ENCODE measurements at regions not wholly inside any gene's neighbourhood (a gene's known extent, or its start where the extent isn't known, plus 50 kb on each side); places are given as distances from the start of the nearest gene placed in this dataset.

- Histone ChIP-seq H3K79me1 (ENCODE audit: insufficient read depth, low read depth, low read length, poor library complexity, severe bottlenecking) (no peaks in the 10 kb centered on the region), H3K9me3 (ENCODE audit: control insufficient read depth, low read depth, low read length) (peaks cover 10% of the 10 kb centered on the region), H3K23ac (ENCODE audit: insufficient read length, low read depth, low read length) (no peak overlapping the region), H3K56ac (ENCODE audit: insufficient read length, low read depth, low read length) (no peak overlapping the region), H3K4ac (ENCODE audit: low read depth, low read length) (no peak overlapping the region), H3K23me2 (ENCODE audit: insufficient read length, low read depth, low read length, poor library complexity, severe bottlenecking) (no peaks in the 10 kb centered on the region), H4K5ac (ENCODE audit: insufficient read length, low read depth, low read length) (no peak overlapping the region), H3T11ph (ENCODE audit: low read length) (no peak overlapping the region), H3K14ac (ENCODE audit: insufficient read depth, low read length) (no peak overlapping the region), H2BK15ac (ENCODE audit: low read depth, low read length) (no peak overlapping the region), H3K4me1 (ENCODE audit: insufficient read depth, low read length) (no peaks in the 10 kb centered on the region), H2BK5ac (ENCODE audit: insufficient read length, low read length) (no peak overlapping the region), H2BK12ac (ENCODE audit: insufficient read length, low read depth, low read length) (no peak overlapping the region), H3K4me2 (ENCODE audit: insufficient read depth, insufficient read length, low read length) (no peak overlapping the region), H2BK20ac (ENCODE audit: low read depth, low read length, poor library complexity, severe bottlenecking) (no peak overlapping the region), H3K79me2 (ENCODE audit: insufficient read depth, low read length) (no peaks in the 10 kb centered on the region), H2AFZ (ENCODE audit: low read length) (no peak overlapping the region), H3K18ac (ENCODE audit: insufficient read length, low read depth, low read length) (no peak overlapping the region), H4K91ac (ENCODE audit: insufficient read length, low read depth, low read length) (no peak overlapping the region), H4K8ac (replicated peaks; ENCODE audit: insufficient read length, low read depth, low read length) (no peak overlapping the region), H3K9ac (ENCODE audit: extremely low read depth, insufficient read length, low read length) (no peak overlapping the region), H4K20me1 (ENCODE audit: control insufficient read depth, insufficient read depth, insufficient read length) (no peaks in the 10 kb centered on the region), H2AK5ac (ENCODE audit: insufficient read length, low read length) (no peak overlapping the region), H3K27ac (ENCODE audit: insufficient read length, low read depth, low read length) (no peak overlapping the region), H3K27me3 (ENCODE audit: insufficient read depth, low read length) (no peaks in the 10 kb centered on the region), H2BK120ac (ENCODE audit: low read depth, low read length, poor library complexity, severe bottlenecking) (no peak overlapping the region)
- no peak overlapping the region for H3K27ac Mint-ChIP-seq
- H3K27me3 Mint-ChIP-seq (ENCODE audit: low read depth): peaks cover 3% of the 10 kb centered on the region
- no peaks in the 10 kb centered on the region for H3K4me1 Mint-ChIP-seq
- H3K4me3 Mint-ChIP-seq: no peak overlapping the region
- H3K9me3 Mint-ChIP-seq: peaks cover 14 to 16% of the 10 kb centered on the region in 2 experiments
- WGBS (ENCODE audit: extremely low coverage, insufficient read length, low lambda C conversion rate): no CpG with 5 or more reads among the region's 5 CpGs
- peaks cover 11 to 15% (median 11%) of the 10 kb centered on the region in 3 experiments for H3K36me3 Mint-ChIP-seq (ENCODE audit: insufficient read depth in 1 of 3, low read depth in 3 of 3)
- no peak for TF ChIP-seq CTCF (conservative IDR thresholded peaks at IDR 0.05)
- no peak for DNase-seq
Measured at GRCh38 chr5:7225826-7226225, 170.1 kb upstream of the ADCY2 start.

Measured in H9 (cell line).